Panc1 (cell line): ENCODE measurements at regions not wholly inside any gene's neighbourhood (a gene's known extent, or its start where the extent isn't known, plus 50 kb on each side); places are given as distances from the start of the nearest gene placed in this dataset.

Experiments used
- ATAC-seq: fragments of 200-7000 bp; cut with Tn5 transposase; 2 replicates; pipeline ENCODE4 v1.9.1; 2020; ENCODE audit warnings: mild to moderate bottlenecking, moderate library complexity
- BruUV-seq: library from RNA; stranded (reverse); fragments of 400-500 nt; replicated peaks from 2 replicates; lab custom pipeline; 2021; lab: Mats Ljungman, UMichigan
- CTCF ChIA-PET: fragments of 300-600 bp; sonication (Branson Sonifier 250); formaldehyde crosslinking; loops from one replicate; lab custom pipeline; 2022; ENCODE audit warnings: antibody characterized with exemption; lab: Charles Lee
- POLR2A ChIA-PET: fragments of 300-600 bp; sonication (Branson Sonifier 250); formaldehyde crosslinking; loops from one replicate; lab custom pipeline; 2022; ENCODE audit warnings: antibody characterized with exemption; lab: Charles Lee
- DNase-seq: peaks from one replicate; pipeline ENCODE4 v3.0.0-alpha.2; 2010; ENCODE audit warnings: low read depth, low spot score
- H3K27ac ChIP-seq: 2 replicates; pipeline ENCODE4 v1.5.1; 2011; ENCODE audit warnings: mild to moderate bottlenecking, low read length, inconsistent platforms
- H3K27me3 ChIP-seq: fragments of 200-500 bp; sonication (Bioruptor generic); 2 replicates; pipeline ENCODE4 v1.6.0; 2014; ENCODE audit warnings: low read length, inconsistent platforms; ENCODE audit not compliant: control insufficient read depth, insufficient read depth
- H3K36me3 ChIP-seq: fragments of 200-500 bp; sonication (Bioruptor generic); 2 replicates; pipeline ENCODE4 v1.5.1; 2014; ENCODE audit warnings: inconsistent platforms, mild to moderate bottlenecking, low read length, moderate library complexity; ENCODE audit not compliant: control insufficient read depth, insufficient read depth
- H3K4me1 ChIP-seq: 2 replicates; pipeline ENCODE4 v1.5.1; 2011; ENCODE audit warnings: inconsistent platforms, mild to moderate bottlenecking, low read length, moderate library complexity; ENCODE audit not compliant: control insufficient read depth, insufficient read depth
- H3K4me3 ChIP-seq, 2 experiments: 2 replicates each; pipeline ENCODE4 v1.5.1; 2011 to 2012; ENCODE audit warnings: low read depth in 2 of 2, low read length in 2 of 2, mild to moderate bottlenecking in 2 of 2, inconsistent platforms in 1 of 2, moderate library complexity in 1 of 2
- H3K9me3 ChIP-seq: fragments of 200-500 bp; sonication (Bioruptor generic); 2 replicates; pipeline ENCODE4 v1.5.1; 2014; ENCODE audit warnings: low read depth, mild to moderate bottlenecking, inconsistent platforms, low read length, moderate library complexity; ENCODE audit not compliant: control insufficient read depth, insufficient read depth
- POLR2AphosphoS5 ChIP-seq: IDR thresholded peaks from 2 replicates; pipeline ENCODE4 v1.6.1; 2012; ENCODE audit warnings: mild to moderate bottlenecking, low read depth, low read length, moderate library complexity
- REST ChIP-seq, 2 experiments: IDR thresholded peaks; 2 replicates each; pipeline ENCODE4 v1.6.1; 2011 to 2012; ENCODE audit warnings: low read depth in 2 of 2, control low read depth in 1 of 2, low read length in 1 of 2, mild to moderate bottlenecking in 1 of 2, moderate library complexity in 1 of 2; ENCODE audit not compliant: insufficient read depth in 1 of 2
- SIN3A ChIP-seq: IDR thresholded peaks from 2 replicates; pipeline ENCODE4 v1.6.1; 2012; ENCODE audit warnings: low read depth, mild to moderate bottlenecking, low read length, moderate library complexity, borderline replicate concordance; ENCODE audit not compliant: insufficient read depth
- TCF7L2 ChIP-seq: IDR thresholded peaks from 2 replicates; pipeline ENCODE4 v1.6.1; 2011; ENCODE audit warnings: mild to moderate bottlenecking, low read depth, low read length, inconsistent platforms
- in situ Hi-C: cut with HindIII; loops from 2 replicates; pipeline ENCODE4 v1.10.0; 2016; ENCODE audit warnings: low sequenced_read_pairs, low pct_unique_long_range_greater_than_20kb
- intact Hi-C: fragments of 100-400 bp; cut with micrococcal nuclease; formaldehyde crosslinking; loops from one replicate; pipeline ENCODE4 v1.10.0; 2022; ENCODE audit not compliant: unreplicated experiment
- TF ChIP-seq, protein P1 (sequence below): fragments of 450-650 bp; IDR thresholded peaks from 2 replicates; pipeline ENCODE4 v1.5.1; 2017; ENCODE audit warnings: mild to moderate bottlenecking

DNA sequence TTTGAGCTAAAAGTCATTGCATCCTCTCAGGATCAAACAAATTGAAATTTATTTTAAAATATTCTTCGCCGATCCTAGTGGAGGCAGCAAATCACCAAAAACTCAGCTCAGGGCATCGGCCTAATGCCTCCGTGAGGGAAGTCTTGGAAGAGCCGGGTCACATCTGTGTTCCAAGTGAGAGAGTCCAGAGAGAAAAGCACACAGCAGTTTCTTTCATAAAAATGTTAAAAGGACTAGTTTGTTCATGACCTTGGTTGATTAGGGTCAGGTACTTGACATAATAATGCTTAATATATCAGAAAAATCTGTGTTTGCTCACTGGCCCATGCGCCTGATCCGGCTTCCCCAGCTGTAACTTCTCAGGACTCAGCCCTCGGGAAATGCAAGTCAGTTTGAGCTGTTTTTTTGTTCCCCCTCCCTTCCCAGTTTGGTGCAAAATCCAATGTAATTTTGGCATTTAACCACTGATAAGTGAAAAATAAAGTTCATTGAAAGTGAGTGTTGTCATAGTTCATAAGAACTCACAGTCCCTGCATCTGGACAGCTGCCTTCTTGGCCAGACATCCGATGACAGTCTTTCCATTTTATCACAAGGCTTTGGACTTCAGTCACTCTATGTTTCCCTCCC, 161.7 kb downstream of the CAND1 start:
- no peak for ATAC-seq
- TF ChIP-seq REST (IDR thresholded peaks at IDR 0.05; ENCODE audit: insufficient read depth in 1 of 2, low read depth in 2 of 2, low read length in 1 of 2): no peak
- no peak for TF ChIP-seq POLR2AphosphoS5
- no peak for TF ChIP-seq TCF7L2
- no peak for TF ChIP-seq SIN3A
- TF ChIP-seq, protein P1, sequence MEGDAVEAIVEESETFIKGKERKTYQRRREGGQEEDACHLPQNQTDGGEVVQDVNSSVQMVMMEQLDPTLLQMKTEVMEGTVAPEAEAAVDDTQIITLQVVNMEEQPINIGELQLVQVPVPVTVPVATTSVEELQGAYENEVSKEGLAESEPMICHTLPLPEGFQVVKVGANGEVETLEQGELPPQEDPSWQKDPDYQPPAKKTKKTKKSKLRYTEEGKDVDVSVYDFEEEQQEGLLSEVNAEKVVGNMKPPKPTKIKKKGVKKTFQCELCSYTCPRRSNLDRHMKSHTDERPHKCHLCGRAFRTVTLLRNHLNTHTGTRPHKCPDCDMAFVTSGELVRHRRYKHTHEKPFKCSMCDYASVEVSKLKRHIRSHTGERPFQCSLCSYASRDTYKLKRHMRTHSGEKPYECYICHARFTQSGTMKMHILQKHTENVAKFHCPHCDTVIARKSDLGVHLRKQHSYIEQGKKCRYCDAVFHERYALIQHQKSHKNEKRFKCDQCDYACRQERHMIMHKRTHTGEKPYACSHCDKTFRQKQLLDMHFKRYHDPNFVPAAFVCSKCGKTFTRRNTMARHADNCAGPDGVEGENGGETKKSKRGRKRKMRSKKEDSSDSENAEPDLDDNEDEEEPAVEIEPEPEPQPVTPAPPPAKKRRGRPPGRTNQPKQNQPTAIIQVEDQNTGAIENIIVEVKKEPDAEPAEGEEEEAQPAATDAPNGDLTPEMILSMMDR: no peak
- ChIA-PET CTCF (no interaction called here), POLR2A (no interaction called here)
- H3K4me3 ChIP-seq: no peak overlapping the region
- H3K27ac ChIP-seq: no peak overlapping the region
- H3K9me3 ChIP-seq: no peaks in the 10 kb centered on the region
- no peaks in the 10 kb centered on the region for H3K4me1 ChIP-seq
- intact Hi-C loops: no loop called here
- DNase-seq: no peak
- H3K27me3 ChIP-seq: peaks cover 4% of the 10 kb centered on the region; the same call in 1 of the 2 replicates
- H3K36me3 ChIP-seq: no peaks in the 10 kb centered on the region
- BruUV-seq: no TSS peak
- in situ Hi-C loops: no loop called here

GRCh38 chr12:67431411-67432020, 162.4 kb downstream of the CAND1 start:
- no peak for ATAC-seq
- no TSS peak for BruUV-seq
- H3K36me3 ChIP-seq: no peaks in the 10 kb centered on the region
- intact Hi-C loops: no loop called here
- peaks cover 2% of the 10 kb centered on the region; the same call in 1 of the 2 replicates for H3K27me3 ChIP-seq
- H3K27ac ChIP-seq: no peak overlapping the region
- no peak overlapping the region for H3K4me3 ChIP-seq
- DNase-seq: no peak
- ChIA-PET POLR2A (no interaction called here), CTCF (no interaction called here)
- no peaks in the 10 kb centered on the region for H3K9me3 ChIP-seq
- TF ChIP-seq POLR2AphosphoS5: no peak
- in situ Hi-C loops: no loop called here
- H3K4me1 ChIP-seq: no peaks in the 10 kb centered on the region
